ENCODE measurements at regions not wholly inside any gene's neighbourhood (a gene's known extent, or its start where the extent isn't known, plus 50 kb on each side); places are given as distances from the start of the nearest gene placed in this dataset.

DNA sequence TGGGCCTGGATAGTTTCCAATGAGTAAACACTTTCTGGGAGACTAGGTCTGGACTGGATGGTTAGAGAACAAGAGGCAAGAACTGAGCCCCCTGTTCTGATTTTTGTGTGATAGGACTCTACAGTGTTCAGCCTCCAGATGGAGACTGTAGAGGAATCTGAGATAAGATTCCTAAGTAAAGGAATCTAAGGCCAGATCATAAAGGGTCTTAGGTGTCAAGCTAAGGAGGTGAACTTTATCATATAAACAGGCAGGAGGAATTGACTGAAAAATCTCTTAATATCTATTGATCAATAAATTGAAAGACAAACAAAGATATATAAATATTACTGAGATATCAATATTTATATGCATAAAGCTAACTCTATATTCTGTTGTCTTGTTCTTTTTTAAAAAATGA is 449.1 kb upstream of the DAB1 start:
- Histone ChIP-seq H3K4me1 (ENCODE audit: control insufficient read depth, insufficient read depth, low read length) (no peaks in the 10 kb centered on the region), H3K36me3 (ENCODE audit: control insufficient read depth, insufficient read depth, low read length) (no peaks in the 10 kb centered on the region), H3K27me3 (ENCODE audit: control insufficient read depth, insufficient read depth, low read length, poor library complexity, severe bottlenecking) (no peaks in the 10 kb centered on the region), H3K9me3 (ENCODE audit: control insufficient read depth, low read length) (no peaks in the 10 kb centered on the region), H3K27ac (ENCODE audit: low read depth, low read length) (no peak overlapping the region), H3K4me3 (ENCODE audit: low read length) (no peak overlapping the region), H3K9ac (ENCODE audit: extremely low read depth, low read length, poor library complexity, severe bottlenecking) (no peak overlapping the region)
- Mint-ChIP-seq H3K27ac (no peak overlapping the region), H3K9me3 (no peaks in the 10 kb centered on the region), H3K4me3 (no peak overlapping the region), H3K27me3 (ENCODE audit: insufficient read depth) (peaks cover 4% of the 10 kb centered on the region), H3K36me3 (ENCODE audit: low read depth) (no peaks in the 10 kb centered on the region), H3K4me1 (no peaks in the 10 kb centered on the region)
- no peak for DNase-seq
- TF ChIP-seq, protein P1, sequence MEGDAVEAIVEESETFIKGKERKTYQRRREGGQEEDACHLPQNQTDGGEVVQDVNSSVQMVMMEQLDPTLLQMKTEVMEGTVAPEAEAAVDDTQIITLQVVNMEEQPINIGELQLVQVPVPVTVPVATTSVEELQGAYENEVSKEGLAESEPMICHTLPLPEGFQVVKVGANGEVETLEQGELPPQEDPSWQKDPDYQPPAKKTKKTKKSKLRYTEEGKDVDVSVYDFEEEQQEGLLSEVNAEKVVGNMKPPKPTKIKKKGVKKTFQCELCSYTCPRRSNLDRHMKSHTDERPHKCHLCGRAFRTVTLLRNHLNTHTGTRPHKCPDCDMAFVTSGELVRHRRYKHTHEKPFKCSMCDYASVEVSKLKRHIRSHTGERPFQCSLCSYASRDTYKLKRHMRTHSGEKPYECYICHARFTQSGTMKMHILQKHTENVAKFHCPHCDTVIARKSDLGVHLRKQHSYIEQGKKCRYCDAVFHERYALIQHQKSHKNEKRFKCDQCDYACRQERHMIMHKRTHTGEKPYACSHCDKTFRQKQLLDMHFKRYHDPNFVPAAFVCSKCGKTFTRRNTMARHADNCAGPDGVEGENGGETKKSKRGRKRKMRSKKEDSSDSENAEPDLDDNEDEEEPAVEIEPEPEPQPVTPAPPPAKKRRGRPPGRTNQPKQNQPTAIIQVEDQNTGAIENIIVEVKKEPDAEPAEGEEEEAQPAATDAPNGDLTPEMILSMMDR (conservative IDR thresholded peaks at IDR 0.05) = no peak

DNA sequence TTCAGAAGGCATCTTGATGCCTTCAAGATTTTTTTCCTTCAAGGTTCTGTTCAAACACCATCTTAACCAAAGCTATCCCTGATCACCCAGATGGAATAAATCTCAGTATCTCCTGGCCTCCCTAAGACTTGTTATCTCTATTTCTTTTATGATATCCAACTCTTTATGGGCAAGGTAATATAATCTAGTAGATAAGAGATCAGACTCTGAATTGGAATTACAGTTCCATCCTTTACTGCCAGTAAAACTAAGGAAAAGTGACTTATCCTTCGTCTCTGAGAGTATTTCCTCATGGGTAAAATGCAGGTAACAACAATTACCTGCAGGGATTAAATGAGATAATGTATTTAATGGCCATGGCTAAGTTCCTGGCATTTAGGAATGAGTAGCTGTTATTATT is 445.0 kb upstream of the DAB1 start:
- Histone ChIP-seq H3K9me3 (ENCODE audit: control insufficient read depth, low read length) (no peaks in the 10 kb centered on the region), H3K4me3 (ENCODE audit: low read length) (no peak overlapping the region), H3K27me3 (ENCODE audit: control insufficient read depth, insufficient read depth, low read length, poor library complexity, severe bottlenecking) (no peaks in the 10 kb centered on the region), H3K36me3 (ENCODE audit: control insufficient read depth, insufficient read depth, low read length) (no peaks in the 10 kb centered on the region), H3K4me1 (ENCODE audit: control insufficient read depth, insufficient read depth, low read length) (no peaks in the 10 kb centered on the region), H3K27ac (ENCODE audit: low read depth, low read length) (no peak overlapping the region), H3K9ac (ENCODE audit: extremely low read depth, low read length, poor library complexity, severe bottlenecking) (no peak overlapping the region)
- WGBS, 2 experiments (ENCODE audit: insufficient coverage in 1 of 2, insufficient read length in 1 of 2) = 100% methylated on average over 1 of the region's 1 CpG
- no peaks in the 10 kb centered on the region for H3K4me1 Mint-ChIP-seq
- no peak overlapping the region for H3K4me3 Mint-ChIP-seq
- no peak for DNase-seq
- no peaks in the 10 kb centered on the region for H3K9me3 Mint-ChIP-seq
- no peaks in the 10 kb centered on the region for H3K36me3 Mint-ChIP-seq (ENCODE audit: low read depth)
- TF ChIP-seq, protein P1 (conservative IDR thresholded peaks at IDR 0.05) = no peak
- H3K27me3 Mint-ChIP-seq (ENCODE audit: insufficient read depth) = no peaks in the 10 kb centered on the region
- H3K27ac Mint-ChIP-seq = no peak overlapping the region

DNA sequence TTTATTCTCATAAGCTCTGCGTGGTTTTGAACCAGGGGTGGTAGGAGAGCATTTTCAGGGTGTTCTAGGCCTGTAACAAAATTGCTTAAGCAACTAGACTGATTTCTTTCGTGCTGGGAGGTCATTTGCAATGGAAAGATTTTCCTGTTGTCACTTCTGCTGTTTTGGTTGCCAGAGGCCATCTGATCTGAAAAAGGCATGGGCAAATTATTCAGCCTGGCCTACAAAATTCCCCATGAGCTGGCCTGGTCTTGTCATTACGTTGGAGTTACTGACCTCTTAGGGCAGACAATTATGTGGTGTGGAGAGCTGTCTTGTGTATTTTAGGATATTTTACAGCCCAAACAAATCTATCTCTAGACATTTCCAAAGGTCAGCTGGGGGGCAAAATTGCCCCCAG is 444.4 kb upstream of the DAB1 start:
- TF ChIP-seq, protein P1 (conservative IDR thresholded peaks at IDR 0.05) = no peak
- Histone ChIP-seq H3K36me3 (ENCODE audit: control insufficient read depth, insufficient read depth, low read length) (no peaks in the 10 kb centered on the region), H3K4me1 (ENCODE audit: control insufficient read depth, insufficient read depth, low read length) (no peaks in the 10 kb centered on the region), H3K9me3 (ENCODE audit: control insufficient read depth, low read length) (no peaks in the 10 kb centered on the region), H3K27me3 (ENCODE audit: control insufficient read depth, insufficient read depth, low read length, poor library complexity, severe bottlenecking) (no peaks in the 10 kb centered on the region), H3K27ac (ENCODE audit: low read depth, low read length) (no peak overlapping the region), H3K9ac (ENCODE audit: extremely low read depth, low read length, poor library complexity, severe bottlenecking) (no peak overlapping the region), H3K4me3 (ENCODE audit: low read length) (no peak overlapping the region)
- no peaks in the 10 kb centered on the region for H3K36me3 Mint-ChIP-seq (ENCODE audit: low read depth)
- H3K4me1 Mint-ChIP-seq = no peaks in the 10 kb centered on the region
- H3K27ac Mint-ChIP-seq = no peak overlapping the region
- WGBS, 2 experiments (ENCODE audit: insufficient coverage in 1 of 2, insufficient read length in 1 of 2) = 67 to 85% methylated on average over 1 to 3 of the region's 3 CpGs
- no peaks in the 10 kb centered on the region for H3K27me3 Mint-ChIP-seq (ENCODE audit: insufficient read depth)
- H3K4me3 Mint-ChIP-seq = no peak overlapping the region
- H3K9me3 Mint-ChIP-seq = no peaks in the 10 kb centered on the region
- no peak for DNase-seq
